HG03025 (cell line): ENCODE measurements at regions not wholly inside any gene's neighbourhood (a gene's known extent, or its start where the extent isn't known, plus 50 kb on each side); places are given as distances from the start of the nearest gene placed in this dataset.
"Not testable (repeated sequence)": the region's sequence is repeated elsewhere in the genome, so short reads cannot be mapped to it uniquely, and the experiment has no call there.

Experiments used
- ATAC-seq: cut with Tn5 transposase; IDR thresholded peaks from one replicate; pipeline ENCODE4 v1.9.1; 2021; ENCODE audit warnings: mild to moderate bottlenecking, moderate library complexity; ENCODE audit not compliant: unreplicated experiment, low FRiP score

DNA sequence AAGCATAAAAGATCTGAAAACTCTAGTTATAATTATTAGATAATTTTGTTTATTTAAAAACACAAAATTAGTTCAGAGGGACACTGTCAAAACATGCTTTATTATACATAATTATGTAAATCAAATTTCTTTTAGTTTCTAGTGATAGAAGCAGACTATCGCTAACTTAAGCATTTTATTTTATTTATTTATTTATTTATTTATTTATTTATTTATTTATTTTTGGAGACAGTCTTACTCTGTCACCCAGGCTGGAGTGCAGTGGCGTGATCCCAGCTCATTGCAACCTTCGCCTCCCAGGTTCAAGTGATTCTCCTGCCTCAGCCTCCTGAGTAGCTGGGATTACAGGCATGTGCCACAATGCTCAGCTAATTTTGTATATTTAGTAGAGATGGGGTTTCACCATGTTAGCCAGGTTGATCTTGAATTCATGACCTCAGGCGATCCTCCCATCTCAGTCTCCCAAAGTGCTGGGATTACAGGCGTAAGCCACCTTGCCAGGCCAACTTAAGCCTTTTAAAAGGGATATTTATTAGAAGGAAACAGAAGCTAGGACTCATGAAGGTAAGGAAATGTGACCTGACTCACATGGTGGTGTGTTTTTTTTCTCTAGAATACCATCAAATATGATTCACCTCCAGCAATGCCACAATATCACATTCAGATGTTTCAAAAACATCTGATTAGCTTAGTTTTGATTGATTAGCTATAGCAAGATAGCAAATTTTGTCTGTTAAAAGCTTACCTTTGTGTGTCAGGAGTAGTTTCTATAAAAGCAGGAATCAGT, 1357.4 kb upstream of the ADGRL4 start:
- ATAC-seq = no peak

DNA sequence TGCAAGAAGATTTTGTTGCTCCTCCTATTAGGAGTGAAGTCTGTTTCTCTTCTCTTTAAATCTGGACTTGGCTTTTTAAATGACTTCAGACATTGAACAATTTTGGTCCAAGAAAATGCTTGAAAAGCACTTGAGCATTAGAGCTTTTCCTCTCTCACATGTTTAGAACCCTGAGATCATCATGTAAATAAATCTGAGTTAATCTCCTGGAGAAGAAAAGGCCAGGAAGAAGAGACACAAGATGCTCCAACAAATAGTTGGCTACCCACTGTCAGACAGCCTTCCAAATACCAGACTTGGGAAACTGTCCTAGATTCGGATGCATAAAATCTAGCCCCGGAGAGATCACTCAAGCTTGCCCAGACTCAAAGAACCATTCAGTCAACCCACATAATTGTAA, 1353.1 kb upstream of the ADGRL4 start:
- ATAC-seq = no peak

DNA sequence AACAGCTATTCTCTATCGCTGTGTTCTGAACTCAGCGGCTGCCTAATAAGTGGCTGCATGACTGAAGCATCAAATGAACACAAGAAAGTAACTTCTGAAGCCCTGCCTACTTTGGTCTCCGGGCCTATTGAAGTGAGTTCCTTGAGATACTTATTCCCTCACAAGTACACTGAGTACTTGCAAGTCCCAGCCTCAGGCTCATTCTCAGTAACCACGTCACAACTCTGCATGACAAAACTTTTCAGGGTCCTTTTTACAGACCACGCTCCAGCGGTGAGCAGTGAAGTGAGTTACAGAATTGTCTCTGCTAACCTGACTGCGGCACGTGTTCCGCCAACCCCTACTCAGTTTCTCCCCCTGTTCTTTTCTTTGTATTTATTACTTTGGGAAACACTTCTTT, 1342.7 kb upstream of the ADGRL4 start:
- no peak for ATAC-seq

DNA sequence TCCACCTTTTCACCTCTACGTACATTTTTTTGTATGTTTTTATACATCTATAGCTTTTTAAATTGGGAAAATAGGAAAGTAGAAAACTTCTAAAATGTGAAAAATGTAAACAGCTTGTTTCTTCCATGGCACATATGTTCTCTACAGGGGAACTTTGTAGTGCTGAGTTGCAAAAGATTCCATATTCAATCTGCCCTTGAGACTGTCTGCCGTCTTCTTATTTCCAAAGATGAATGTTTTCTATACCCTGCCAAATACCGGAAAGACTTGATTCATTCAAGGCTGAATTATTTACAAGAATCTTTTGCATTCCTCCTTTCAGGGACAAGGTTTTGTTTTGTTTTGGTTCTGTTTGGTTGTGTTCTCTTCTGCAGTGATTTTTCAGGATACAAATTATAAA, 1334.5 kb upstream of the ADGRL4 start:
- ATAC-seq = no peak

DNA sequence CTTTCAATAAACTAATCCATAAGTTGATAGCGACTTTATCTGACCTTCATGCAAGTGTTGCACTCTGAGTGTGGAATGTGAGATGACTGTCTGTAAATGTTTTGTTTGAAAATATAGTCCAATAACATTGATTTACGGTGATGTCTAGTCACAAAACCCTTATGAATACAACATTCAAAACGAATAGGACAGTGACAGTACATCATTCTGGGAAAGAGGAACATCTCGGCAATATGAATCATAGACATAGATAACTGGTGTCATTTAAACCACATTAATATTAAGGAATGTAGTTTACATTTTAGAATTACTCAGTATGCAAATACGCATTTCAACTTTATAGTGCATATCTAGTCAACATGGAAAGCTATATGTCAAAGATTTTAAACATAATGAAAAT, 1311.6 kb upstream of the ADGRL4 start:
- no peak for ATAC-seq

DNA sequence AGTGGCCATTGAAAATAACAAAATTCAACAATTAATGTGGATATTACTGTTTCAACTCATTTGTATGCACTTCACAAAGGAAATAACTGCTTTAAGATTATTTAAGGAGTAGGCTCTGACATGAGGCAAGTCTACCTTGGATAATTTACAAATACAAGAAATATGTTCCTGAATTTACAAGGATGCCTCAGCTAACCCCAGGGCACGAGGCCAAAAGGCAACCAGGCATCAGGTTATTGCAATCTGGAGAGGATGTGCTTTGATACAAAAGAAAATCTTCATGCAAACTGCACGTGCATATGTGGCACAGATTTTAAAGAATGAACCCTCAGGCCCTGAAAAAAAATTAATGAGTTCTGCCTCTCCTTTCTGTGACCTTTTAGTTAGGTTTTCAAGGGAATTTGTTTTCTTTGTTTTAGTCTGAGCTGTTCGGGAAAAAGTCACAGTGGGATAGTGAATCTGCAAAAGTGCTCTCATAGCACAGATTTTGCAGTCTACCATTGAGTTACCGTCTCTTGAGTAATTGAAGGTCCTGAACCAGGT, 1304.2 kb upstream of the ADGRL4 start:
- ATAC-seq = no peak

DNA sequence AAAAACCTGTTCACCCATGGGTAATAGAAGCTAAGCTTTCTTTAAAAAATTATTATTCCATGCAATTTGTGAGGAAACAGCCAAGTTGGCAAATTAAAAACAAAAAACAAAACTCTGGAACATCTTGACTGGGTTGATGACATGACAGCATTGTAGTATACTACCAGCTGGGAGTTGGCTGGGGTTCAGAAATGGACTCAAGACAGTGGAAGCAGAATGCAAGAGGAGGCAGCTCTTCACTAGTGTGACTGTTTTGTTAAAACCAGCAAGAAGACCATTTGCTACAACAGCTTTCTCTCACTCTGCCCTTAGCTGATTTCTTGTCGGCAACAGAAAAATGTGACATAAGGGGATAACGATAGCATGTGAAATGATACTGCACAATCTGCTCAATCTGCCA, 1298.9 kb upstream of the ADGRL4 start:
- no peak for ATAC-seq

DNA sequence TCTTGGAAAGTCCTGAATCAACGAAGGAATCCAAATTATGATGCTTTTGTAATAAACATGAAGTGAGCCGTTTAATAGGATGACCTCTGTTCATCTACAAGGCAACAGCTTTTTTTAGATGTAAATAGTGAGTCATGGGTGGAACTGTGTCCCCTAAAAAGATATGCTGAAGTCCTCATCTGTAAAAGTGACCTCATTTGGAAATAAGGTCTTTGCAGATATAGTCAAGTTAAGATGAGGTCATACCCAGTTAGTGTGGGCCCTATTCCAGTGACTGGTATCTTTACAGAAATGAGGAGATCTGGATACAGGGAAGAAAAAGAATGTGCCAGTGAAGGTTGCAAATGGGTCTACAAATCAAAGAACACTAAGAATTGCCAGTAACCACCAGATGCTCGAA, 1287.3 kb upstream of the ADGRL4 start:
- ATAC-seq = no peak

DNA sequence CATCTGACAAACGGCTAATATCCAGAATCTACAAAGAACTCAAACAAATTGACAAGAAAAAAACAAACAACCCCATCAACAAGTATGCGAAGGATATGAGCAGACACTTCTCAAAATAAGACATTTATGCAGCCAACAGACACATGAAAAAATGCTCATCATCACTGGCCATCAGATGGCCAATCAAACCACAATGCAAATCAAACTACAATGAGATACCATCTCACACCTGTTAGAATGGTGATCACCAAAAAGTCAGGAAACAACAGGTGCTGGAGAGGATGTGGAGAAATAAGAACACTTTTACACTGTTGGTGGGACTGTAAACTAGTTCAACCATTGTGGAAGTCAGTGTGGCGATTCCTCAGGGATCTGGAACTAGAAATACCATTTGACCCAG, 1282.2 kb upstream of the ADGRL4 start:
- ATAC-seq = not testable (repeated sequence)

DNA sequence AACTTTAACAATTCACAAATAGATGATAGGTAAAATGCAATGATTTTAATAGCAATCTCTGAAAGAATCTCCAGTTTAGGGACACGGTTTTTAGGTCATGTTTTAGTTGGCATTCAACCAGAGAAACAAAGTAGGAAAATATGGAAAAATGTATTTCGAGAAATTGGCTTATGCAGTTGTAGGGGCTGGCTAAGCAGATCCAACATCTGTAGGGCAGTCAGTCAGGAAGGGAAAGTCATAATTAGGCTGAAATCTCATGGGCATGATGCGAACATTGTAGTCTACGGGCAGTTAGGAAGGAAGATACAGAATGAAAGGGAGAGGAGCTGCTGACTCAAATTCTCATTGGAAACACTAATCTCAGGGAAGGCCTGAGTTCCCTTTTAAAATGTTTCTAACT, 1276.0 kb upstream of the ADGRL4 start:
- ATAC-seq = no peak

DNA sequence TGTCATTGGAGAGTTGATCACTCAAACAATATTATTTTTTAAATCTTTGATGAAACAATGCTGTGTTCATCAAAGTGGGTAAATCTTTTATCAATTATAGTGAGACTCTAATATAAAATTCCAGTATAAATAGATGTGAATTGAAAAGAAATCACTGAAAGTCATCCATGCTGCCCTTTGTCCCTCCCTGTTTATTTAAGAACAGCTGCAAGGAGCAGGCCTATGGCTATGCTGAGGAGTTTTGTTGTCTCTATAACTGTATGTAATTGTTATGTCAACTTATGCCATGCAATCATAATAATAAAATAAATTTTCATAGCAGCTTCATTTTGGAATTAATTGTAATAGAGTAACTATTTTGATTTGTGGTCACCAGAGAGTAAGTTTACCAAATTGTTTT, 1272.4 kb upstream of the ADGRL4 start:
- ATAC-seq = no peak

DNA sequence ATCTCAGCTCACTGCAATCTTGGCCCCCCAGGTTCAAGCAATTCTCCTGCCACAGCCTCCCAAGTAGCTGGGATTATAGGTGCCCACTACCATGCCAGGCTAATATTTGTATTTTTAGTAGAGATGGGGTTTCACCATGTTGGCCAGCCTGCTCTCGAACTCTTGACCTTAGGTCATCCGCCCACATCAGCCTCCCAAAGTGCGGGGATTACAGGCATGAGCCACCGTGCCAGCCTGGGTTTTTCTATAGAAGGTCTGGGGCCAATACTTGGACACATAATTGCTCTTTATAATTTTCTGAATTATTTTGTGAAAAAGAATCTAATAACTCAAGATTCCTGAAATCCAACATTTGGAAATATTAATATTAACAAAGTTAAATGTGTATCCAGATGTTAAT, 1267.7 kb upstream of the ADGRL4 start:
- no peak for ATAC-seq

DNA sequence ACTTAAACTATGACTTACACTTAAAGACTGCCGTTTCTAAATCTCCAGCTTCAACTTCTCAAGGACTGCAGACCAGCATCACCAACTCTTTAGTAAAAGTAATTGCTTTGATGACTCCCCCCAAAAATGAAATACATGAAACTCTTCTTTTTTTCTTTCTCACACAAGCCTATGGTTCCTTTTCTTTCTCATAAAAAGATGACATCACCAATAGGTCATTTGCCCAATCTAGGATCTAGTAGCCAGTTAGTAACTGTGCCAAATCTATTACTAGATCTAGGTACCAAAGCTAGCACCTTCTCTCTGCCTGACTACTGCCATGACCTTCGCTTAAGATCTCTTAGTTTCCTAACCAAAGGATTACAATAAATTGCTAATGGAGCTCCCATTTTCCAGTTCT, 1266.0 kb upstream of the ADGRL4 start:
- ATAC-seq = no peak

DNA sequence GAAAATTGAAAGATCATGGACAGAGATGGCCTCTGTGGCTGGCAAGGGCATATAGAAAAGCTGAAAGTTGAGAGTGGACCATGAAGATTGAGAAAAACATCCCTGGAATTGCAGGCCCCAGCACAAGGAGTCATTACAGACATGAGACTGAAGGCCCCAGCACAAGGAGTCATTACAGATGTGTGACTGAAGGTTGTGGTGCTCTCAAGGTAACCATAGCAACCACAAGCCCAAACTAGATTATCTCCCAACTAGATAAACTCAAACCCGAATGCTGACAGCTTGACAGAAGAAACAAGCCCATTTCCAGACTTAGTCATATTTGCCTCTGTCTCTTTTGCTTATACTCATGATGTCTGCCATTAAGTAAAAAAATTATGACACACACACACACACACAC, 1252.1 kb upstream of the ADGRL4 start:
- ATAC-seq = no peak

DNA sequence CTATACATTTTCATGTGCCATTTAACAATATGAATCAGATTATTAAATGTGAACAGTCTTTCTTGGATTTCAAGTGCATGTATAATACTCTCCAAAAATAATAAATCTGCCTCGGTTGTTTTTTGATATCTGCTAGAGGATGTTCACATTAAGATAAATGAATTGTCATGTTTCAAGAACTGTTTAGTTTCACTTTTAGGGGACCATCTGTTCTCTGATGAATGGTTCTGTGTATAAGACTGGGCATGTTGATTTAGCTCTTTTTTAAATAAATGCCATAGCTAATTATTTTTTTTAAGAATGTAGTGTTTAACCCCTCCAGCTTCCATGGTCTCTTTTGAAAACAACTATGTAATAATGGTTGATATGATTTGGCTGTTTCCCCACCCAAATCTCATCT, 1245.1 kb upstream of the ADGRL4 start:
- no peak for ATAC-seq

DNA sequence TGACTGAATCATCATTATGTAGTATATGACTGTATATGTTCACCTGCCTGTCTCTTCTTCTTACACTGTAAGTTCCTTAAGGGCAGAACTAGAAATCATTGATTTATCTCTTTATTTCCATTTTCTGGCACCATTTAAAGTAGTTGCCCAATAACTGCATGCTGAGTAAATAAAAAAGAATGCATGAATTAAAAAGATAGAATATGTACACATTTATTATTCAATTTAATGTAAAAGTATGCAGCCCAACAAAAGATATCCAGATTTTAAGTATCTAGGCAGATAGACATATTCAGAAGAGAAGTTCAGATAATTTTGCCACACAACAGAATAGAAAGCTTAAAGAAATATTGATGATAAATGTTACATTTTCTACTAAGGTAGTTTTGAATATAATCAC, 1244.6 kb upstream of the ADGRL4 start:
- ATAC-seq = no peak

DNA sequence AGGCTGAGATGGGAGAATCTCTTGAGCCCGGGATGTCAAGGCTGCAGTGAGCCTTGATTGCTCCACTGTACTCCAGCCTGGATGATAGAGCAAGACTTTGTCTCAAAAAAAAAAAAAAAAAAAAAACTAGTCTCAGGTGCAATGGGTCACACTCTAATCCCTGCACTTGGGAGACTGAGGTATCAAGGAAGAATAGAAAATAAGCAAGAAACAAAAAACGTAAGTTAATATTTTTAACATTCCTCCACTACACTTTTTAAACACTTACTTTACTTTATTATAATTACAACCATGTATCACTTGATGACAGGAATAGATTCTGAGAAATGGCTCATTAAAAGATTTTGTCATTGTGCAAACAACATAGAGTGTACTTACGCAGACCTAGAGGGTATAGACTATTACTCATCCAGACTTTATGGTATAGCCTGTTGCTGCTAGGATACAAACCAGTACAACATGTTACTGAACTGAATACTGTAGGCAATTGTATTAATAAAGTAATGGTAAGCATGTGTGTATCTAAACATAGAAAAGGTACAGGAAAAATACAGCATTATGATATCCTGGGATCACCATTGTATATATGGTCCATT, 1244.1 kb upstream of the ADGRL4 start:
- ATAC-seq = no peak

DNA sequence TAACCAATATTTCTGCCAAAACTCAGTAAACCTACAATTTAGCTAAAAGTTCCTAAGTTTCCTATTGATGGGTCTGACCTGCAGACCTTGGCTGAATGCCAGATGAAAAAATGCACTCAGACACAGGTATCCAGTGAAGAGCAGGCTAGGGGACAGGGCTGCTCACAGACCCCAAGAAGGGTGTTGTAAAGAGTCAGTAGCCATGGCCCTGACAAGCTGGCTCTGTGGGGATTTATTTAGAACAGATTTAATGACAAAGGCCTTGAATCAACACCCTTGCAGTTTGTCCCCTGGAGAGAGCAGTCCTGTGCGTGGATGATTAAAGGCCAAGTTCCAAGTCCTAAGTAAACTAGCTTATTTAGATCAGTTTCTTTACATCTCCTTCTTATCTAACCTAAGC, 1243.2 kb upstream of the ADGRL4 start:
- no peak for ATAC-seq

DNA sequence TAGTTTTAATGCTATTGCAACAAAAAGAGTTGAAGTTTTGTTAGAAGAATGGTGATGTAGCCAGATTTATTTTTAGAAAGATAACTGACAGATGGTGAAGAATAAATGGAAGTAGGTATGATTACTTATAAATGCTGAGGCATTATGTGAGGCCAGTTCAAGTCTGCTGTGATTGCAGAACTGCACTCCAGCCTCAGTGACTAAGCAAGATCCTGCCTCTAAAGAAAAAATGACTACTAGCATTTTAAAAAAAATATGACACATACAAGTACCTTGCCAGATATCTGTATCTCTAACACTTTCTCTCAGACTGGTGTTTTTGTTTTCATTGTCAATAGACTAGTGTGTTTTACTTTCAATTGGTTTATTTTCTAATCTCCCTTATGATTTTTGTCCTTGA, 1242.4 kb upstream of the ADGRL4 start:
- ATAC-seq = no peak

DNA sequence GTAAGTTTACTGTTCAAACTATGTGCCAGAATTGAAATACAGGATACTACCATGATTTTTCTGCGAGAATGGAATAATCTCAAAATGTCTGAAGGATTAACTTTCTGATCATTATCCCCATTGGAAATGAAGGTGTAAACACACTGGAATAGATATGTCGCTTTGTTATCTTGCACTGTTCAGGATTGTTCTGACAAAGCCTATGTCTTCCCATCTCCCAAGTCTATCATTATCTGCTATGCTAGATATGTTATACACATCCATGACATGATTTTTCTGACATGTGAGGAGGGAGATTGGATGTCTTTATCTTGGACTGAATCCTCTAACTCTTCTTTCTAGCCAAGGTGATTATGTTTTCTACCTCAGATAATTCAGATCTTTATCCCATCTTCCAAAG, 1239.3 kb upstream of the ADGRL4 start:
- no peak for ATAC-seq

DNA sequence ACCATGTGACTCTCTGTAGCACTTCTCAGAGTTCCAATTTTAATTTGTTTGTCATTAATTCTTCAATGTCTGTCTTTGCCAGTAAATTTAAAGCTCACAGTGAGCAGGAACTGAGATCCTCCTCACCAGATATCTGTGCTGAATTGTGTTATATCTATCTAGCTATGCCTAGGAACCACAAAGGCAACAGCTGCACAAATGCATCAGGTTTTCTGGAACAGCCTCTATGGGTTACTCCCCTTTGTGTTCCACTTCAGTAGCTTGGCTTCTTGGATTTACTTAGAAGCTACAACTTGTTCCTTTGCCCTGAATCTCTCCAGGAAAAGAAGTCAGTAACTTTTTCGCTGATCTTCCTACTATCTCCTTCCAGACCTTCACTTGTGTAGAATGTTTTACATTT, 1237.8 kb upstream of the ADGRL4 start:
- no peak for ATAC-seq

DNA sequence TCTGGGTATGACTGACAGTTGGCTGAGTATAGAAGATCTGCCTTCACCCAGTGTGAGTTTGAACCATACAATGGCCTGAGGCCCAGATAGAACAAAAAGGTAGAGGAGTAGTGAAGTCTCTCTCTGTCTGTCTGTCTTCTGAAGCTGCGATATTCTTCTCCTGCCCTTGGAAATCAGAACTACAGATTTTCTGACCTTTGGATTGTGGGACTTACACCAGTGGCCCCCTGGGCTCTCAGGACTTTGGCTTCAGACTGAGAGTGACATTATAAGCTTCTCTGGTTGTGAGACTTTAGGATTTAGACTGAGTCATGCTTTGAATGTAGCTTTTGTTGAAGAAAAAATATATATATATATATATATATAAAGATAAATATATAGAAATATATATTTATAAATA, 1235.0 kb upstream of the ADGRL4 start:
- no peak for ATAC-seq
